ENCODE measurements at regions not wholly inside any gene's neighbourhood (a gene's known extent, or its start where the extent isn't known, plus 50 kb on each side); places are given as distances from the start of the nearest gene placed in this dataset.

DNA sequence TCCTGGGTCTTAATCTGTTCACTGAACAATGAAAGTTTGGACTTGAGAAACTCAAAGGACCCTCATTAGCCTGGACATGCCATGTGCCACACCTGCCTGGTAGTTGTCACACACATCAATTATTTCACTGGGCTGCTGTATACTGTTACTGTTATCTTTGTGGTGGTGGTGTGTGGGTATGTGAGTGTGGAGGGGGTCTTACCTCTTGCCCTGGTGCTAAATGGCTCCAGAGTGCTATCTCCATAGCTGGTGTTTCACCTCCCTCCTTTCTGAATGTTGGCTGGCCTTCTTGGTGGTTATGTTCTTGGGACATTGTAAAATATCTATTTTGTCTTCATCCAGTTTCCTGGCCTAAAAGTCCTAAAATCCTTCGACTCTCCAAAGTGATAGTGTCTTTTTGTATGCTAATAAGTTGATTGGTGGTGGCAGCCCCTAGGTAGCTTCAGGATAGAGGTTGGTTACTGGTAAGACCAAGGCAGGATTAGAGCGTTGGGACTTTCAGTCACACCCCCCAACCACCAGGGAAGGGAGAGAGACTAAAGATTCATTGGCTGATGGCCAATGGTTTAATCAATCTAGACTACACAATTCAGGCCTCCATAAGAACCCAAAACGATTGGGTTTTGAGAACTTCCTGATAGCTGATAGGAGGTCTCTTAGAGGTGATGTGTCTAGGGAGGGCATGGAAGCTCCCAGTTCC lies 328.1 kb downstream of the MYCN start:
- no peaks in the 10 kb centered on the region for H3K9me3 ChIP-seq (ENCODE audit: control insufficient read depth in 4 of 4, low read length in 3 of 4)
- H3K36me3 ChIP-seq (ENCODE audit: control insufficient read depth in 4 of 4, insufficient read depth in 3 of 4, low read depth in 1 of 4, low read length in 3 of 4), result no peaks in the 10 kb centered on the region
- no peaks in the 10 kb centered on the region for H3K4me1 ChIP-seq (ENCODE audit: control insufficient read depth in 4 of 4, insufficient read depth in 4 of 4, low read length in 3 of 4)
- DNase-seq (ENCODE audit: low spot score), result no peak
- TF ChIP-seq NR2F2 (IDR thresholded peaks at IDR 0.05) (no peak), HNF4A (conservative IDR thresholded peaks at IDR 0.05) (no peak), RAD21 (IDR thresholded peaks at IDR 0.05) (no peak), YY1 (IDR thresholded peaks at IDR 0.05) (no peak), FOXA2 (IDR thresholded peaks at IDR 0.05) (no peak), FOXA1 (IDR thresholded peaks at IDR 0.05) (no peak), RXRA (IDR thresholded peaks at IDR 0.05) (no peak), TAF1 (conservative IDR thresholded peaks at IDR 0.05) (no peak), JUND (IDR thresholded peaks at IDR 0.05) (no peak), EGR1 (IDR thresholded peaks at IDR 0.05; ENCODE audit: low read depth in 2 of 2) (no peak), SP1 (IDR thresholded peaks at IDR 0.05) (no peak), GABPA (IDR thresholded peaks at IDR 0.05 in 1 of 2, conservative IDR thresholded peaks at IDR 0.05 in 1 of 2) (no peak), HNF4G (IDR thresholded peaks at IDR 0.05) (no peak)
- TF ChIP-seq, protein P1, sequence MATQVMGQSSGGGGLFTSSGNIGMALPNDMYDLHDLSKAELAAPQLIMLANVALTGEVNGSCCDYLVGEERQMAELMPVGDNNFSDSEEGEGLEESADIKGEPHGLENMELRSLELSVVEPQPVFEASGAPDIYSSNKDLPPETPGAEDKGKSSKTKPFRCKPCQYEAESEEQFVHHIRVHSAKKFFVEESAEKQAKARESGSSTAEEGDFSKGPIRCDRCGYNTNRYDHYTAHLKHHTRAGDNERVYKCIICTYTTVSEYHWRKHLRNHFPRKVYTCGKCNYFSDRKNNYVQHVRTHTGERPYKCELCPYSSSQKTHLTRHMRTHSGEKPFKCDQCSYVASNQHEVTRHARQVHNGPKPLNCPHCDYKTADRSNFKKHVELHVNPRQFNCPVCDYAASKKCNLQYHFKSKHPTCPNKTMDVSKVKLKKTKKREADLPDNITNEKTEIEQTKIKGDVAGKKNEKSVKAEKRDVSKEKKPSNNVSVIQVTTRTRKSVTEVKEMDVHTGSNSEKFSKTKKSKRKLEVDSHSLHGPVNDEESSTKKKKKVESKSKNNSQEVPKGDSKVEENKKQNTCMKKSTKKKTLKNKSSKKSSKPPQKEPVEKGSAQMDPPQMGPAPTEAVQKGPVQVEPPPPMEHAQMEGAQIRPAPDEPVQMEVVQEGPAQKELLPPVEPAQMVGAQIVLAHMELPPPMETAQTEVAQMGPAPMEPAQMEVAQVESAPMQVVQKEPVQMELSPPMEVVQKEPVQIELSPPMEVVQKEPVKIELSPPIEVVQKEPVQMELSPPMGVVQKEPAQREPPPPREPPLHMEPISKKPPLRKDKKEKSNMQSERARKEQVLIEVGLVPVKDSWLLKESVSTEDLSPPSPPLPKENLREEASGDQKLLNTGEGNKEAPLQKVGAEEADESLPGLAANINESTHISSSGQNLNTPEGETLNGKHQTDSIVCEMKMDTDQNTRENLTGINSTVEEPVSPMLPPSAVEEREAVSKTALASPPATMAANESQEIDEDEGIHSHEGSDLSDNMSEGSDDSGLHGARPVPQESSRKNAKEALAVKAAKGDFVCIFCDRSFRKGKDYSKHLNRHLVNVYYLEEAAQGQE (IDR thresholded peaks at IDR 0.05), result no peak
- TF ChIP-seq, protein P2, sequence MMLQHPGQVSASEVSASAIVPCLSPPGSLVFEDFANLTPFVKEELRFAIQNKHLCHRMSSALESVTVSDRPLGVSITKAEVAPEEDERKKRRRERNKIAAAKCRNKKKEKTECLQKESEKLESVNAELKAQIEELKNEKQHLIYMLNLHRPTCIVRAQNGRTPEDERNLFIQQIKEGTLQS (IDR thresholded peaks at IDR 0.05), result no peak
- TF ChIP-seq, protein P3, sequence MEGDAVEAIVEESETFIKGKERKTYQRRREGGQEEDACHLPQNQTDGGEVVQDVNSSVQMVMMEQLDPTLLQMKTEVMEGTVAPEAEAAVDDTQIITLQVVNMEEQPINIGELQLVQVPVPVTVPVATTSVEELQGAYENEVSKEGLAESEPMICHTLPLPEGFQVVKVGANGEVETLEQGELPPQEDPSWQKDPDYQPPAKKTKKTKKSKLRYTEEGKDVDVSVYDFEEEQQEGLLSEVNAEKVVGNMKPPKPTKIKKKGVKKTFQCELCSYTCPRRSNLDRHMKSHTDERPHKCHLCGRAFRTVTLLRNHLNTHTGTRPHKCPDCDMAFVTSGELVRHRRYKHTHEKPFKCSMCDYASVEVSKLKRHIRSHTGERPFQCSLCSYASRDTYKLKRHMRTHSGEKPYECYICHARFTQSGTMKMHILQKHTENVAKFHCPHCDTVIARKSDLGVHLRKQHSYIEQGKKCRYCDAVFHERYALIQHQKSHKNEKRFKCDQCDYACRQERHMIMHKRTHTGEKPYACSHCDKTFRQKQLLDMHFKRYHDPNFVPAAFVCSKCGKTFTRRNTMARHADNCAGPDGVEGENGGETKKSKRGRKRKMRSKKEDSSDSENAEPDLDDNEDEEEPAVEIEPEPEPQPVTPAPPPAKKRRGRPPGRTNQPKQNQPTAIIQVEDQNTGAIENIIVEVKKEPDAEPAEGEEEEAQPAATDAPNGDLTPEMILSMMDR (IDR thresholded peaks at IDR 0.05; ENCODE audit: low read depth, low read length, missing input control), result no peak
- TF ChIP-seq, protein P4, sequence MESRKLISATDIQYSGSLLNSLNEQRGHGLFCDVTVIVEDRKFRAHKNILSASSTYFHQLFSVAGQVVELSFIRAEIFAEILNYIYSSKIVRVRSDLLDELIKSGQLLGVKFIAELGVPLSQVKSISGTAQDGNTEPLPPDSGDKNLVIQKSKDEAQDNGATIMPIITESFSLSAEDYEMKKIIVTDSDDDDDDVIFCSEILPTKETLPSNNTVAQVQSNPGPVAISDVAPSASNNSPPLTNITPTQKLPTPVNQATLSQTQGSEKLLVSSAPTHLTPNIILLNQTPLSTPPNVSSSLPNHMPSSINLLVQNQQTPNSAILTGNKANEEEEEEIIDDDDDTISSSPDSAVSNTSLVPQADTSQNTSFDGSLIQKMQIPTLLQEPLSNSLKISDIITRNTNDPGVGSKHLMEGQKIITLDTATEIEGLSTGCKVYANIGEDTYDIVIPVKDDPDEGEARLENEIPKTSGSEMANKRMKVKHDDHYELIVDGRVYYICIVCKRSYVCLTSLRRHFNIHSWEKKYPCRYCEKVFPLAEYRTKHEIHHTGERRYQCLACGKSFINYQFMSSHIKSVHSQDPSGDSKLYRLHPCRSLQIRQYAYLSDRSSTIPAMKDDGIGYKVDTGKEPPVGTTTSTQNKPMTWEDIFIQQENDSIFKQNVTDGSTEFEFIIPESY (IDR thresholded peaks at IDR 0.05), result no peak
- TF ChIP-seq, protein P5, sequence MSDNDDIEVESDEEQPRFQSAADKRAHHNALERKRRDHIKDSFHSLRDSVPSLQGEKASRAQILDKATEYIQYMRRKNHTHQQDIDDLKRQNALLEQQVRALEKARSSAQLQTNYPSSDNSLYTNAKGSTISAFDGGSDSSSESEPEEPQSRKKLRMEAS (IDR thresholded peaks at IDR 0.05), result no peak
- no peak overlapping the region for H3K27ac ChIP-seq (ENCODE audit: low read depth in 1 of 2, low read length in 2 of 2)
- no peak overlapping the region for H3K4me3 ChIP-seq (ENCODE audit: low read depth in 1 of 3, low read length in 3 of 3)
- no peaks in the 10 kb centered on the region for H3K27me3 ChIP-seq (ENCODE audit: control insufficient read depth in 4 of 4, insufficient read depth in 4 of 4, low read length in 3 of 4)
- 73% methylated on average over 3 of the region's 3 CpGs for WGBS
- H3K9ac ChIP-seq (ENCODE audit: low read depth in 1 of 2, low read length in 2 of 2), result no peak overlapping the region
